RCC 7860 (cell line): ENCODE measurements at regions not wholly inside any gene's neighbourhood (a gene's known extent, or its start where the extent isn't known, plus 50 kb on each side); places are given as distances from the start of the nearest gene placed in this dataset.
"Not testable (repeated sequence)": the region's sequence is repeated elsewhere in the genome, so short reads cannot be mapped to it uniquely, and the experiment has no call there.

Experiments
- DNase-seq: peaks from one replicate; pipeline ENCODE4 v3.0.0-alpha.2; 2015; ENCODE audit warnings: low spot score
- FAIRE-seq: peaks from 2 replicates; lab custom pipeline; 2012; peaks lifted over from hg19 to GRCh38; lab: Jason Lieb, UNC

DNA sequence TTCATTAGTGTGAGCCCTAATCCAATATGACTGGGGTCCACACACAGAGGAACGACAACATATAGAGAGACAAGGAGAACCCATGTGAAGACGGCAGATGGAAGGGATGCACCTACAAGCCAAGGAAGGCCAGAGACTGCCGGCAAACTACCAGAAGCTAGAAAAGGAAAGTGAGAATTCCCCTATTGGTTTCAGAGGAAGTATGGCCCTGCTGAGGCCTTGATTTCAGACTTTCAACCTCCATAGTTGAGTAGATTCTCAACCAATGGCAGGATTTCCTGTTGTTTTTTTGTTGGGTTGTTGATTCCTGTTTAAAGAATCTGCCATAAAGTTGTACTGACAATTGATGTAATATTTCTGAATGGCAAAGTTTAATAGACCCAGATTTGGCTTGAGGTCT is 241.5 kb downstream of the SATB2 start:
- DNase-seq (no peak), FAIRE-seq (no peak)

DNA sequence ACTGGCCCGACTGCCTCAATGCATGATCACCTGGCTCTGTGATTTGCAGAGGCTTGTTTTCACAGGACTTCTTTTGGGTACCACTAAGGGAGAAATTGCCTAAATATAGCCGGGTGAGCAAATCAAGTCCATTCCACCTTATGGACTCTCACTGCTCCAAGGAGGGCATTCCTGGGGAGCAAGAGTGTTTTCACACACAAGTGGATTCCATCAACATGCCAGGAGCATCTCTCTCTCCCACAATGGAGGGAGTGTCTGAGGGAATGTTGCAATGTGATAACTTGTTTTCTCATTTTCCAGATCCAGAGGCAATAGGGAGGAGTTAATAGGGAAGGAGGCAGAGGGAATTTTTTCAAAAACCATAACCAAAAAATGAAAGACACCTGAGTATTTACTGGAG is 250.7 kb downstream of the SATB2 start:
- no peak for FAIRE-seq

DNA sequence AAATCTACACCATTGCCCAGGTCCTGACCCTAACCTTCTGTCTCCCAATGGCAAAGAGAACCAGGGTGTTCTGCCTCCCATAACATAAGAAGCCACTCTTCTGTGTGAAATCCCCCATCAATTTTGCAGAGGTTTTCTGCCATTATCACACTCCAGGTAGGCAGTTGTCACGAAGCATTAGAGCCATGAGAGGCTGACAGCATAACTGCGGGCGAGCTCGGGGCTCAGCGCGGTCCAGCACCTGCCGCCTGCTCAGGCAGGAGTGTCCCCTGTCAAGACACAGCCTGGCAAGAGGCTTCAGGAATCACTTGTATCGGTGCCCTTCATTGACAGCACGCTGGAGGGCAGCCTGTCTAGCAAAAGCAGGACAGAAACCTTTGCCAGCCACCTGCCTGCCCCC is 251.2 kb downstream of the SATB2 start:
- DNase-seq: no peak
- FAIRE-seq: no peak

More for the DNA sequence above, 250.7 kb downstream of the SATB2 start:
- DNase-seq: no peak

DNA sequence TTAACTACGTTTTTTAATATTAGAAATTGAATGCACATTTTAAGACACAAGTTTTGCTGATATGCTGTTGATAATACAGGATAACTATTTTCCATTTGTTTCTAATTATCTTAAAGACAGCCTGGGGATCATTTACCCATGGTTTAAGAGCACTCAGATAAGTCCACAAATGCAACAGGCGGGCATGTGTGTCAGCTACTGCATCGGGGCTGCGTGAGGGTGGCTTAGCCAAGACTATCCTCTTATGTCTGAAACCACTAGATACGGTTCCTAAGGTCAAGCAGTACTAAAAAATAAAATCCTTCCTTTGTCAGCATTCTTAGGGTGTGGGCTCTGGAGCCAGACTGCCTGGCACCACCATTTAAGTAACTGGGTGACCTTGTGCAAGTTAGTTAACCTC is 254.8 kb downstream of the SATB2 start:
- FAIRE-seq (no peak), DNase-seq (no peak)

DNA sequence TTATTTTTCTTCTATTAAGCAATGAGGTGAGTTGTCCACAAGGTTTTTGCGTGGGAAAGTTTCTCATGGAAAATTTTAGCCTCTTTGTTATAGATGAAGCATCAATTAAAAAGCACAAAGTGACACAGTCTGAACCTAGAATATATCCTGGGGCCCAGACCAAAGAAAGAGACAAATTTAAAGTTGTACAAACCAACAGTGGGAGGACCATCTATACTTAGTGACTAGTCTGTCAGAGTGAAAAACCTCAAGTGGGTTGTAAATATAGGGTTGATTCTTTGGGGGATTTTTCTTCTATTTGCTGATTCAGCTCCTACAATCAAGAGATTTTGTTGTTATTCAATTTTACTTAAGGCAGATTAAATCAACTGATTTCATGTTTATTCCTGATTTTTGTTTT is 256.2 kb downstream of the SATB2 start:
- no peak for FAIRE-seq
- DNase-seq: no peak

DNA sequence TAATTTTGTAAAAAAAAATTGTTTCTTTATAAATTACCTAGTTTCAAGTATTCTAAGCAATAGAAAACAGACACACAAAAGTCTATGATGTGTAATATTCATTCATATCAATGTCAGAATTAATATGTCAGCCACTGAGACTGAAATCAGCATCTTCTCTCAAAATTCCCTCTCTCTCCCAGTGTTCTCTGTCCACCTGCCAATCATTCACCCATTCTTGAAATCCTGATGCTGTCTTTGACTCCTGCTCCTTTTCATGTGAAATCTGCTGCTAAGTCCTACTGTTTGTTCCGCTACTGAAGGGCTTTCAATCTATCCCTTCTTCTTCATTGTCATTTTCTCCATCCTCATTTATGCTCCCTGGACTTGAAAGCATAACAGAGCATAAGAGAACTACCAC is 257.9 kb downstream of the SATB2 start:
- FAIRE-seq: no peak
- no peak for DNase-seq

DNA sequence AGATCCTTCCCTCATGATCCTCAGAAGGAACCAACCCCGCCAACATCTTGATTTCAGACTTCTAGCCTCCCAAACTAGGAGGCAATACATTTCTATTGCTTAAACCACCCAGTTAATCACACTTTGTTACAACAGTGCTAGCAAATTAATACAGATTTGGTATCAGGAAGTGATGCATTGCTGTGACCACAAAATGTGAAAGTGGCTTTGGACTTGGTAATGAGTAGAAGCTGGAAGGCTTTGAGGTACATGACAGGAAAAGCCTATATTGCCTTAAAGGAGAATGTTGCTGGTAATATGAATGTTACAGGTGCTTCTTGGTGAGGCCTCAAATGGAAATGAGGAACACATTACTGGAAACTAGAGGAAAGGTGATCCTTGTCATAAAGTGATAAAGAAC is 260.3 kb downstream of the SATB2 start:
- no peak for FAIRE-seq

DNA sequence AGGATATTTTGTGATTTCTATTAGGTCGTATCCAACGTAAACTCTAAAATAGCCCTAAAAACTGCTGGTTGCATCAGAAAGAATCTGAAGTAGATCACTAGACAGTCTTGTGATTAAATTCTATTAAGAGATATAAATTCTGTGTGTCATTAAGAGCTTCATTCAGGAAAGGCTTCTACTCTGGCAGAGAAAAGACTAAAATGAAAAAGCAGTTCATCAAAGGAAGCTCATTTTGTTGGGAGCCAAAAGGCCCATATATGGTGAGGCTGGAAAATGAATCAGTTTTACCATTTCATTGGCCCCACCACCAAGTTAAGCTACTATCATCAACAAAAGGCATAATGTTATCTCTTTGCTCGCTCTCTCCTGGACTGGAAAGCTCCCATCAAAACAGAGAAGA is 261.1 kb downstream of the SATB2 start:
- no peak for FAIRE-seq
- no peak for DNase-seq

More for the DNA sequence above, 260.3 kb downstream of the SATB2 start:
- no peak for DNase-seq

DNA sequence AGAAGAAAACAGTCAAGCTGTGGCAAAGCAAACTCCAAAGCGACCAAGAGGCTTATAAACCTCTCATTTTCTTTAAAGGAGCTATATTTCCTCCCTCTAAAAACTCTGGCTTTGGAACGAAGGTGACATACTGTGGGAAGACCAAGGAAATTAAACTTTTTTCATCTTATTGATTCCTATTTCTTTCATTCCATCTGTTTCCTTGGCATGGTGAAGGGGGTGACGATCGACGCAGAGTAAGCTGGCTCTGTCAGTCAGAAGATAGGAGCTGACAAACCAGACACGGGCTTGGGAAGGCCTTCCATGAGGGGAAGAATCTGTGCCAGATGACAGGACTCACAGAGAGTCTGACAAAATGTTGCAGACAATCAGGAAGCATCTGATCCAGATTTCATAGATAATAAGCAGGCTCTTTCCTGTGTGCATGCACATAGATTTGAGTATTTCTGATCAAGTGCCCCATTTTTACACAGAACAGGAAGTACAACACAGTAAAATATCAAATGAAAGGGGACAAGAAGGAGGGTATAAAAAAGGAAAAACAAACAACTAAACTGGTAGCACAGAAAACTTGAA is 261.7 kb downstream of the SATB2 start:
- no peak for DNase-seq

DNA sequence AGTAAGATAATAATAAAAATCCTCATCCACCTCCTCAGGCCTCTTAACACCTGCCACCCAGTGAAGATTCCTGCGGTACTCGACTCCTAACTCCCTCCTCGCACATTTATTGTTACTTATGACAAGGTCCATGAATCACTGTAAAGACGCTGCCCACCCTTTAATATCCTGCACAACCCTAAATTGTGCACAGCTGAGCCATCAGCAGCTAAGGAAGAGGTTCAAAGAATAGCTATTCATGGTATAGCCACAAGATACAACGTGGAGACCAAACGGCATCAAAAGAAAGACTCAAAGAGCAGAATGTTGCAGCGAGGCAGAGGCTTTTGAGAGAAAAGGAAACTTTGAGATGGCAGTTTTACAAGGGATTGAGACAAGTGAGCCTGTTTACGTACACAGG is 266.3 kb downstream of the SATB2 start:
- DNase-seq: no peak
- FAIRE-seq: no peak

More for the DNA sequence above, 261.7 kb downstream of the SATB2 start:
- FAIRE-seq: no peak

DNA sequence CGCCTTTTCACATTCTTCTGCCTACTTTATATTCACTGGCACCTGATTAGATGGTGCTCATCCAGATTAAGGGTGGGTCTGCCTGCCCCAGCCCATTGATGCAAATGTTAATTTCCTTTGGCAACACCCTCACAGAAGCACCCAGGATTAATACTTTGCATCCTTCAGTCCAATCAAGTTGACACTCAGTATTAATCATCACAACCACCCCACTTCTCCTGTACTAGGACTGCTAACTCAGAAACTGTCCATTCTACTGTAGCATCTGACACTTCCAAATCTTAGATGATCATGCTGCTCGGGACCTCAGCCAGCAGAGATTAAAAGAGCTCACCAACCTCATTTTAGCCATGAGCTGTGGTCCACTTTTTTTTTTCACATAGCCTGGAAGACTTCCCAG is 268.5 kb downstream of the SATB2 start:
- no peak for FAIRE-seq

DNA sequence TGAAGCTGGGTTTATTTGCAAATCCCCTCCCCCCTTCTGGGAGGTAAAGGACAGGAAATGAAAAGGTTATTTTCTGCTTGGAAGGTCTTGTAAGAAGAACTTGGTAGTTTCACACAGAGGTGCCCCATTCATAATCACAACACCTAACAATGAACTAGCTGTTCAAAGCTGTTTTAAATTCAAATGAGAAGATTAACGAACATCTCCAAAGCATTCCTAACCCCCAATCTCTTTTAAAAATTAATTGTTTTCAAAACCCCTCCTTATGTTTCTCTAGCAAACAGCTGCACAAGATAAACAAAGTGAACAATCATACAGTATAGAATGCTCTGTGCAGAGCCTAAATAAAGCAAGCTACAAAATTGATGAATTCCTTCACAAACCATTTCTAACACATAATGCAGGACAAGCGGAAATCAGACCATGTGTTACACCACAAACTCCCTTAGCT is 271.4 kb downstream of the SATB2 start:
- DNase-seq: no peak
- FAIRE-seq: no peak

More for the DNA sequence above, 268.5 kb downstream of the SATB2 start:
- no peak for DNase-seq

DNA sequence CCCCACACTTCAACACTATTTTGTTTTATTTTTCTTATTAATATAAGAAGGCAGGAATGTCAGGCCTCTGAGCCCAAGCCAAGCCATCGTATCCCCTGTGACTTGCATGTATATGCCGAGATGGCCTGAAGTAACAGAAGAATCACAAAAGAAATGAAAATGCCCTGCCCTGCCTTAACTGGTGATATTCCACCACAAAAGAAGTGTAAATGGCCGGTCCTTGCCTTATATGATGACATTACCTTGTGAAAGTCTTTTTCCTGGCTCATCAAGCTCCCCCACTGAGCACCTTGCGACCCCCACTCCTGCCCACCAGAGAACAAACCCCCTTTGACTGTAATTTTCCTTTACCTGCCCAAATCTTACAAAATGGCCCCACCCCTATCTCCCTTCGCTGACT is 272.6 kb downstream of the SATB2 start:
- FAIRE-seq, DNase-seq: not testable (repeated sequence)

DNA sequence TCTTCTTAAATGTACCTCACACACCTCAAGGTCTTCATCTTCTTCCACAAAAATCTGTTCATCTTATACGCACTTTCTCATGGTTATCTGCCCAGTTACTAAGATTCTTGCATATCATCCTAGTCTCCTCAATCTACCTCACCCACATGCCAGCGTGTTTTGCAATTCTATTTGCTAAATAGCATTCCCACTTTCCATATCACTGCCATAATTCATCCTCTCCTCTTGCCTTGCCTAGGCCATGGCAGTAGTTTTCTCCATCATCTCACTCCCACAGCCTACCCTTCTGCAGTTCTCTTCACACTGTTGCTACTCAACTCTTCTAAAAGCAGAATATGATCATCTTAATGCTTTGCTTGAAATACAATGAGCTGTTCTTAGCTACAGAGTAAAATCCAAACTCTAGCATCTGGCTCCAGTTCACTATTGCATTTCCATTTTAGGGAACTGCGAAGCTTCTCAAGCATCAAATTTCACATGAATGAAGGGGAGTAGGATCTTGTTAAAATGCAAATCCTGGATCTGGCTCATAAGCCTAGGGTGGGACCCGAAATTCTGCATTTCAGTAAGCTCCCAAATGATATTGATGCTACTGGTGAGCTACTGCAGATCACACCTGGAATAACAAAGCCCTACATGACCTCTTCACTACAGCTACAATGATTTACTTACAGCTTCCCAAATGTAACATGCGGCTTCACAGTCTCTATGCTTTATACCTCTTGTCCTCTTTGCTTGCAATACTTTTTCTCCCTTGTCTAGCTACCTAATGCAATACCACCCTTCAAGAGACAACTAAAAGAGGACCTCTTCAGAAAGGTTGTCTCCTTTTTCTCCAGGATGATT is 293.9 kb downstream of the SATB2 start:
- no peak for FAIRE-seq
- DNase-seq: no peak

DNA sequence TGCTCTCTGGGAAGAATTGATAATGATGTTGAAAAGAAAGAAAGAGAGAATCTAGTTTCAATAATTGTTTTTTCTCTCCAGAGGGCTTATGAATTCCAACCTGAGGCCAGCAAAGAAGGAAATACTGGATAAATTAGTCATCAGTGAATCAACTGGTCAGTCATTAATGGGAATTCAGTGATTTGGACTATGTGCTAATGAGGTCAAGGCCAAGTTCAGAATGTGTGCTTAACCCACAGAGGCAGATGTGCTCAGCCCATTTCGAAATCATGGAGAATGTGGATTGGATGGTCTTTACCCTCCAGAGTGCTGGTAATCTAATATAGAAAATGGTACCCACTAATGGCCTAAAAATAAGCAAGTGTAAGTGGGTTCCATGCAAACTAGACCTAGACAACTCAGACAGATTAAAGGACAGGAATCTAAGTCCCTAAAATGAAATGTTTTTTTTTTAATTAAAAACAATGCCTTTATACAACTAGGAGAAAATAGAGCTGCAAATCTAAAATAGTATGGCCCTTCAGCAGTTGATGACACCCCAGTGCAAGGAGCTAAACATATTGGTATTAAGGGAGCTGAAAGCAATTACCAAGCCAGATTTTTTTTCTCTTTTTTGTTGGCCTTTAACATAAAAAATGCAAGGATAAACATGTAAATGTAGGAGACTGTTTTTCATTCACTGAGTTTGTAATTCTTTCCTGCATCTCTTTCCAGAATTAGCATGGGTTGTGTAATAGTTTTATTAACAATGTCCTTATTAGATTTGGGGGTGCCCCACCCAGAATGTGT is 296.9 kb downstream of the SATB2 start:
- peak; percentile 86 for DNase-seq
- FAIRE-seq: peak; percentile 96

DNA sequence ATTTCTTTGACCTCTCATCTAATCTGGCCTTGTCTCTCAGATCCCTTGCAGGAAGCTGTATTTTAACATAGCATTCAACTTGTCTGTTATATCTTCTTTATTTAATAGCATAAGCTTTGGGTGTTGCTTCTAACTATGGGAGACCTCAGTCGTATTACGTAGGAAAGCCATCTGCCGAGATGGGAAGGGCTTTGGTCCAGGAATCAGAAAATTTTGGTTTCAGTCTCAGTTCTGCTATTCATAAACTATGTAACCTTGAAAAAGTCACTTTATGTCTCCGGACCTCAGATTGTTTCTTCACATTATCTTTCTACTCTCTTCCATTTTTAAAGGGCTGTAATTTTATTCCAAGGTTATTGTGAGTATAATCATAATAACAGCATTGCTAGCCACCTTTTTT is 297.7 kb downstream of the SATB2 start:
- DNase-seq (no peak), FAIRE-seq (no peak)

DNA sequence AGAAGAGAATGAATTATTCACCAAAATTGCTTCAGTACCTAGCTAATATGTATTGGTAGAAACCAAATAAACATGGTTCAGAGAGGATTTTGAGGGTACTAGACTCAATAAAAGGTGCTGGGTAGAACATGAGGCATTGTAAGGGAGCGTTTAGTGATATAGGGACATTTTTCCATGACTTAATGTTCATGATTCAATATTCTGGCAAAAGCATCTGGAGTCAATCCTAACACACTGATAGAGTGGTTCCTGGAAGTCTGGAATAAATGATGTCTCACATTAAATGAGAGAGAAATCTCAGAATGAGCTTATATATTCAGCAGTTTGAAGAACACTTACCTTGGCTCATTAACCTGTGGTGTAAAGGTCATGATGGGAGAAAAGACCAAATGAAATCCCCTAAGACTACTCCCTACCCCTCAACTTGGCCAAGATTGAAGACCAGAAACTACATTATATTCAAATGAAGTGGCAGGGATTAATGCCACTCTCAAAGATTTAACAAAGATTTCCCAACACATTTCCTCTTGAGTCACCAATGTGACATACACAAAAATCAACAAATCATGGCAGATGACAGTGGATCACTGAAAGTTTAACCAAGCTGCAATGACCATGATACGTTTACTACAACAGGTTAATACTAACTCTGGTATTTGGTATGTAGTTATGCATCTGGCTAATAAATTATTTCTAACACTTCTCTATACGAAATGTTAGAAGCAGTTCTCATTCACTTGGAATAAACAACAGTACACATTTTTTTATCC is 309.5 kb downstream of the SATB2 start:
- FAIRE-seq: no peak
- peak; percentile 21 for DNase-seq

DNA sequence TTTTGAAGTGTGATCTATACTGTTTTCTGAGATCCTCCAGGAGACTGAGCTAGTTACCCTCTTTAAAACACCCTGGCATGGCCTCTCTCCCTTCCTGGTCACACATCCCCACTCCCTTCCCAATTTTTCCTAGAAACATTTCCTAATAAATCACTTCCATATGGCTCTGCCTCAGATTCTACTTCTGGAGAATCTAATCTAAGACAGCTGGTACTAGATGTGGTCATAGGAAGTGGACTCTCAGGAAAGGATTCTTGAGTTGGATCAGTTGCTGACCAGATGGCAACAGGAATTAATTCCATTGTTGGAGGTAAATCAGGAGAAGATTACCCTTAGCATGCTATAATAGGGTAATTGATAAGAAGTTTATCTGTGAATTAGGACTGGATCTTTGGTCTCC is 310.5 kb downstream of the SATB2 start:
- FAIRE-seq (no peak), DNase-seq (no peak)

DNA sequence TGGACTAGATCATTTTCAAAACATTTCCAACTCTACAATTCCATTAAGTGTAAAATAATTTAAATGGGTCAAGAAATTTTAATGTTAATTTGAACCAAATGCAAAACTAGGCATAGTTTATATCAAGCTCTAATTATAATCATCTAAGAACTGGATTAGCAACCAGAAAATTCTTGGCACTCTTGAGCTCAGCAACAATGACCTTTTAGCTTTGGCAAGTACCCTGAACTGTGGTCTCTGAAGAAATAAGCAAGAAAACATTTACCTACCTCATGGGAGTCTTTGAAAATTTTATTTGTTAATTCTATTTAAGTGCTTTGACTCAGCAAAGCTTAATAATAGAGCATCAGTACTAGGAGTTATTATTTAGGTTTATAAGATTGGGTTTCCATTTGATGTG is 313.2 kb downstream of the SATB2 start:
- FAIRE-seq: no peak
- no peak for DNase-seq

DNA sequence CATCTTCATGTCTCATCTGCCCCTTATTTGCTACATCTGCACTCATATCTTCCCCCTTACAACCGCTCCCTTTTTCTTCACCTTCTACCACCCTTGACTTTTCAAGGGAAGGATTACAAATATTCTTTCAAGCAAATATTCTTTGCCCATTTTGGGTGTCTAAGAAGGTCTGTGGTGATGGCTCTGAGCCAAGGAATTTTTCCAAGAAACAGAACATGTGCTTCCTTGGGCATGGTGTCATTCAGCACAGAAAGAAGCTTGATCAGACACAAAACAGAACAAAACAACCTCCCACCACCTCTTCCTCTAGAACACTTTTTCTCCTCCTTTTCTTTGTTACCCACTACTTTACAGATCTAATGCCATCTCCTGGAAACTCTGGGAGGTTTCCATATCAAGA is 313.7 kb downstream of the SATB2 start:
- DNase-seq (no peak), FAIRE-seq (no peak)

DNA sequence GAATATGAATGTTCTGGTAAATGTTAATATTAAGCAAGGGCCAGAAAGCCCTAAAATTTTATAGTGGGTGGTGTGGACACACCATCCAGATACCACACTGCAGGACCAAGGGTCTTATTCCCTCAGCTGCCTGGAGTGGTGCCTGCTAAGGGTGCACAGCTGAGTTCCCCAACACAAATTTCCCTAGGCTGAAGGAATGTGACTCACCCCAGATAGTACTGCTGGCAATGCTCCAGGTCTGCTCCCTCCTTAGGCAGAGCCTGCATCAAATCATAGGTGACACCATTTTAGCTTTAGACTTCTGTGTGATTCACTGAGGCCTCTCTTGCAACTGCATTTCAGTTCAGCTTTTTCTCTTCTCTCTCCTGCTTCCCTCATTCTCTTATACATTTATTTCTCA is 321.1 kb downstream of the SATB2 start:
- FAIRE-seq (no peak), DNase-seq (peak; percentile 60)
